HG03378 (cell line): ENCODE measurements at regions not wholly inside any gene's neighbourhood (a gene's known extent, or its start where the extent isn't known, plus 50 kb on each side); places are given as distances from the start of the nearest gene placed in this dataset.

Experiments used
- ATAC-seq: cut with Tn5 transposase; IDR thresholded peaks from one replicate; pipeline ENCODE4 v1.9.1; 2021; ENCODE audit warnings: mild to moderate bottlenecking, moderate library complexity; ENCODE audit not compliant: unreplicated experiment

GRCh38 chr13:64417581-64417980 is 2812.6 kb downstream of the PCDH9 start:
- ATAC-seq = no peak

GRCh38 chr13:64414381-64414780 is 2815.8 kb downstream of the PCDH9 start:
- no peak for ATAC-seq

DNA sequence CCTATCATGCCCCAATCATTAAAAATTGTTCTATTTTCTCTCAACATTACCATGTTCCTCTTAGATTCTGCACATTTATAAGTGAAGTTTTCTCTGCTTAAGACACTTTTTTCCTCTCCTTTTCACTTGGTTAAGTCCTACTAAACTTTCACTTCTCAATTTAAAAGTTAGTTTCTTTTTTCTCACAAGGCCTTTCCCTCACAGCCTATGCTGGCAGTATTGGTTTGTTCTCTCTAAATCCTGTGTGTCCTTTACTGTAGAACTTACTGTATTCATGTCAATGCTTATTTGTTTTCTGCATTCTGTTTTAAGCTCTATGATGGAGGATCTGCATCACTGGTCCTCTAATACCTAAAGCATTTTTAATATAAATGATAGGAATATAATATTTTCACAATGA is 2816.6 kb downstream of the PCDH9 start:
- no peak for ATAC-seq

- ATAC-seq = no peak
These were observed 2819.7 kb downstream of the PCDH9 start for GRCh38 chr13:64410276-64411053.

DNA sequence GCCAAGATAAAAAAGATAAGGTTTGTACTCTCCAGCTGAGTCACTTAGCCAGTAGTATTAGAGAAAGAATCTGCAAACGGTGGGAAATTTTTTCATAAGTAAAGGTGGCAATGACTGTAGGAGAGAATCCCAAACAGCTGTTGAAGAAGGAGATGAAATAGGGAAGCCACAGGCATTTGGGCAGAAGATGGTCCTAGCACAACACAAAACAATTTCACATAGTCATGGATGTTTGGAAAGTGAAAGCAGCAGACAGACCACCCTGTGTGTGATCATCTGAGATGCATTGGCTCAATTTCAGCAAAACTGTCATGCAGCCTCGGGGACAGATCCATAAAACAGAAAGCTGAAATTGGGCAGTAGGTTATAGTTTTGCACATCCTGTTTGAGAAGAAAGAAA is 2832.4 kb downstream of the PCDH9 start:
- ATAC-seq = no peak

DNA sequence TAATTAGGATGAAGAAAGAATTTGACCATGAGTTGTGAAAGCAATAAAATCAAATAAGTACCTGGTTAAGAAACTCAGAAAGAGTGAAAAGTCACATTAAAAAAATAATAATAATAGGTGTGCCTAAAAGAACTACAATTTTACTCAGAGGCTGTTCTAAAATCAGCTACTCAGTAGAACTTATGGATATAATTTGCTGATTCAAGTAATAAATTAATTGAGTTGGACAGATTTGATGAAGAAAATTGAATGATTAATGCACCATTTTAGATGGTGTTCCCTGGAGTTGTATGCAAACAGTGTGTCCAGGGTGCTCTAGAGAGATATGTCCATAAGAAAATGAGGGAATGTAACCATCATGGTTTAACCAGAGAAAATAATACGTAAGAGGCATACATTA is 2852.5 kb downstream of the PCDH9 start:
- no peak for ATAC-seq

DNA sequence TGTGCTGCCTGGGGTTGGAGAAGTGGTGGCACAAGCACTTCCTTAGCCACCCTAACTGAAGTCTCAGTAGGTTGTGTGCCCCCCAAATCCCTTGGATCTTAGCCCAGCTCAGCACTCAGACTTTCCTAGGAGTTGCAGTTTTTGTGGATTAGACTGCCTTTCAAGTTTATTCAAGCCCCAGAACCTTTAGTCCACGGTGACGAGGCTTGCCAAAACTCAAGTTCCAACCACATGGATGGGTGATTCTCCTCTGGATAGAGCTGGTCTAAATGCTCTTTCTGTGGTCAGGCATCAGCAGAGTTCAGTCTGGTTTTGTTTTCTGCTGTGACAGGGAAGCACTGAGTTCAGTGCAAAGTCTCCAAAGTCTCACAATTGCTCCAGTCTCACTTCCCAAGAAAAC is 2858.7 kb downstream of the PCDH9 start:
- ATAC-seq = no peak

DNA sequence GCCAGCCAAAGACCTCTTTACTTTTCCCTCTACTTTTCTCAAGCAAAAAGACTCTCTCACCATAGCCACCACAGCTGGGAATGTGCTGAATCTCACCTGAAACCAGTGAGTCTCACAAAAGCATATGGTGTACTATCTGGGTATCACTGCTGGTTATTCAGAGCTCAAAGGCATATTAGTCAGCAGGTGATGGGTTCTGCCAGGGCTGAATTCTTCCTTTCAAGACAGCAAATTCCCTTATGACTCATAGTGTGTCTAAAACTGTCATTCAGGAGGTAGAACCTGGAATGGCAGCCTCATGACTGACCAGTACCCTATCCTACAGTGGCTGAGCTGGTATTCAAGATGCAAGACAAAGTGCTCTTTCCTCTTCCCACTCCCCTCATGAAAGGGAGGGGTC is 2859.1 kb downstream of the PCDH9 start:
- ATAC-seq = no peak

DNA sequence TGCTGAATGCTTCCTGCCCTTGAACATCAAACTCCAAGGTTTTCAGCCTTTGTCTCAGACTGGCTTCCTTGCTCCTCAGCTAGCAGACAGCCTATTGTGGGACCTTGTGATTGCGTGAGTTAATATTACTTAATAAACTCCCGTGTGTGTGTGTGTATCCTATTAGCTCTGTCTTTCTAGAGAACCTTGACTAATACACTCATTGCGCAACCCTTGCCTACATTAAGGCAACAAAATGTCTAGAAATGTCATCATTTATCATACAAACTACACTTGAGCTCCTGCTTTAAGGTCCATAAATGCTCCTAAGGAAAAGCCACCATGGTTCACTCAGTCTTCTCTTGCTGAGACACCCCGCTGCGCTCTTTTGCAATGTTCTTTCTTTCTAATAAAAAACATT is 2861.0 kb downstream of the PCDH9 start:
- ATAC-seq = no peak

DNA sequence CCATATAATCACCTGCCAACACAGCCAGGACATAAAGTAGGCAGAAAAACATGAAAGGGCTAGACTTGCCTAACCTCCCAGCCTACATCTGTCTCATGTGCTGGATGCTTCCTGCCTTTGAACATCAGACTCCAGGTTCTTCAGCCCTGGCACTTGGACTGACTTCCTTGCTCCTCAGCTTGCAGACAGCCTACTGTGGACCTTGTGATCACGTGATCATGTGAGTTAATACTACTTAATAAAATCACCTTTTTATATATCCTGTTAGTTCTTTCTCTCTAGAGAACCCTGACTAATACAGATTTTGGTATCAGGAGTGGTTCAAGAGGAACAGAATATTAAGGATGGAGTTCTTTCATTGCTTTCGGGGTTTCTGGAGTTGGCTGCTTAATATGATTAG is 2867.6 kb downstream of the PCDH9 start:
- no peak for ATAC-seq

DNA sequence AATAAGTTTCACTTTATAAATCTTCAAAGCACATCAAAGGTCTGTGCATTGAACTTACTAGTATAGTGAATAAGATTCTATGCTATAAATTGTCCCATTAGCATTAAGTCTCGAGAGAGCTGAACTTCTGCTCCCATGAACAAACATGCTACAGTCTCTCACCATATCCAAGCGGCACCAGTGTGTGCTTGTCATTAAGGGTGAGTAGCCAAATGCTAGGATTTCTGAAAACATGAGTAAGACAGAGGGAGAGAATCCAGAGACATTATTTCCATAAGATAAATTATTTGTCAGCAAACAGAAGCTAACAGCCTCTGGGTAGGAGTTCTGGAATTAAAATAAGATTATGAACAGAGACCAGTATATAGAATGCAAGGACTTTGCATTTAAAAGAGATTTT is 2882.5 kb downstream of the PCDH9 start:
- ATAC-seq = no peak

- no peak for ATAC-seq
These were observed 2890.6 kb downstream of the PCDH9 start for GRCh38 chr13:64339373-64340063.

GRCh38 chr13:64338671-64339070 is 2891.5 kb downstream of the PCDH9 start:
- no peak for ATAC-seq

DNA sequence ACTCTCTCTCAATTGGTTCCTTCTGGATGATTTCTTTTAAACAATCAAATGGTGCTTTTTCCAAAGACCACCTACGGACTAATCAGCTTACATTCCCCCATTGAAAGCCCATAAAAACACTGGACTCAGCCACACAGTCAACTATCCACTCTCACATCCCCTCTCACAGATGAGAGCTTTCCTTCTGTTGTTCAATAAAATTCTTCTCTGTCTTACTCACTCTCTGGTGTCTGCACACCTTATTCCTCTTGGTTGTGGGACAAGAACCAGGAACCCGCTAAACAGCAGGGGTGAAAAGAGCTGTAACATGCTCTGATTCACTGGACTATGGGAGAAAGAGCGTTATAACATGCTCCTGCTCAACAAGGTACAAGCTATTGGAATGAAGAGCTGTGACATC is 2896.2 kb downstream of the PCDH9 start:
- ATAC-seq = no peak

DNA sequence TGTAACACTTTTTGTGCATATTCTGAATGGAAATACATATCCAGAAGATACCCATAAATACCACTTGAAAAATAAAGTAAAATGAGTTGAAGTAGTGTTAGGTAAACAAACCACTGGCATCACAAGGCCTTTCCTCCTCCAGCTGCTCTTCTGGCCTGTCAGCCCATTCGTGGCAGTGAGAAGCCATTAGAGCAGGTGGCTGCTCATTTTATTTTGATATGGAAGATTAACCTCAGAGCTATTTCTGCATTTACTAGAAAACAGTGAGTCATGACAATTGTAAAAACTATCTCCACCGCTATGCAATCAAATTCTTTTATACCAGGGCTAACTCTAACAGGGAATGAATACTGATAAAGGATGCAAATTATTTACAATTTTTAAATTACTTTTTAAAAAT is 2898.1 kb downstream of the PCDH9 start:
- ATAC-seq = no peak

DNA sequence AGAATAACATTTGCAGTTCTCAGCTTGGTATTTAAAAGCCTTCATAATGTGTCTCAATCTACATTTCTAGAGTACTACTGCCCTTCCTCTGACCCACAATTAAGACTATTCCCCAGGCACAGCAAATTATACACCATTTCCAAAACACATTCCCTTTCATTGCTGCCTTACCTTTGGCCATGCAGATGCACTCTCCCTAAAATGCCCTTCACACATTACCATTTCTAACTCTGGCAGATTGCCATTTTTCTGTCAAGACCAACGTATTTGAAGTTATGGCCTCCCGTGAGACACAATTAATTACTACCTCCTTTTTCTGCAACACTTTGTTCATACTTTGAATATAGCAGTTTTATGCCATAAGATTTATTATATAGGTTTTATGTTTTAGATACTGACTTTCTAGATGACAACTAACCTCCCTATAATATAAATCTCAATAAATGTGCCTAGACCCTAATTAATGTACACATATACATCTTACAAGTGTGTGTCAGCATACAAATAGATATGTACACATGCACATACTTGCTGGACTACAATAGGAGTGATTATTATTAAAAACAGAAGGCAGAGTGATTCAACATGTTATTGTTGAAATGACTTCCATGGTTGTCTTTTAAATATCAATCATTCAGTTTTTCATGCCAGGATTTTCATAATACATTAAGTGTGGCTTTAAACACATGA is 2902.5 kb downstream of the PCDH9 start:
- ATAC-seq = no peak

- no peak for ATAC-seq
These were observed 2898.7 kb upstream of the PCDH20 start for GRCh38 chr13:64314331-64314730.

DNA sequence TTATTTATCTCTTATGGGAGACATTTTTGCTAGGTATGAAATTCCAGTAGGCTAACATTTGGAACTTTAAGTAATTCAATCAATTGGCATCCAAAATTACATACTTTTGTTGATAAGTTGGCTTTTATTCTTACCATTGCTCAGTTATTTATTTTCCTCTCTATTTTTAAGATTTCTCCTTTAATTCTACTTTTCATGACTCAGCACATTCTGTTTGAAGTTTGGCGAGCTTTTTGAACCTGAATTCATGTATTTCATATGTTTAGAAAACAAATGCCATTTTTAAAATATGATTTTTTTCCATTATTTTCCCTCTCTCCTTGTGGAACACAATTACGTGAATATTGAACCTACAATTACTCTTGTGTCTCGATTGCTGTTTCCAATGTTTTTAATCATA is 2896.3 kb upstream of the PCDH20 start:
- no peak for ATAC-seq

GRCh38 chr13:64311112-64311511 is 2895.5 kb upstream of the PCDH20 start:
- ATAC-seq = no peak

- no peak for ATAC-seq
These were observed 2889.6 kb upstream of the PCDH20 start for GRCh38 chr13:64305246-64305645.

- no peak for ATAC-seq
These were observed 2884.6 kb upstream of the PCDH20 start for GRCh38 chr13:64300239-64300638.

DNA sequence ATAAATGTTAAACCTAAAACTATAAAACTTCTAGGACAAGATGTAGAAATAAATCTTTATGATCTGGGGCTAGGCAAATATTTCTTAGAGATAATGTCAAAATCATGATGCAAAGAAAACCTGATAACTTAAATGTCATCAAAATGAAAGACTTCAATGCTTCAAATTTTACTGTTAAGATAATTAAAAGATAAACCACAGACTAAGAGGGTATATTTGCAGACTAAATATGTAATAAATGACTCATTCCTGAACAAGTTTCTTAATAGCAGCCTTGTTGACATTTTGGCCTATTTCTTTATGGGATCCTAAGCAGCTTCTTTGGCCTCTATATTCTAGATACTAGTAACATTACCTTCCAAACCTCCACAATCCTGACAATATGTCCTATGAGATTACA is 2878.3 kb upstream of the PCDH20 start:
- no peak for ATAC-seq
